SU-DHL-6 (cell line): ENCODE measurements at regions not wholly inside any gene's neighbourhood (a gene's known extent, or its start where the extent isn't known, plus 50 kb on each side); places are given as distances from the start of the nearest gene placed in this dataset.

Experiments used
- EZH2phosphoT487 ChIP-seq: fragments of 200-600 bp; sonication (generic), shearing (Covaris generic); conservative IDR thresholded peaks from 2 replicates; pipeline ENCODE4 v1.6.1; 2018; ENCODE audit warnings: mild to moderate bottlenecking, antibody characterized with exemption, low read length, moderate library complexity, mixed read lengths
- TF ChIP-seq, protein P1 (sequence below): fragments of 200-600 bp; sonication (generic); IDR thresholded peaks from one replicate; pipeline ENCODE4 v1.5.1; 2017; ENCODE audit warnings: antibody characterized with exemption, mild to moderate bottlenecking, low read length, moderate library complexity; ENCODE audit not compliant: insufficient read depth, poor library complexity, severe bottlenecking

DNA sequence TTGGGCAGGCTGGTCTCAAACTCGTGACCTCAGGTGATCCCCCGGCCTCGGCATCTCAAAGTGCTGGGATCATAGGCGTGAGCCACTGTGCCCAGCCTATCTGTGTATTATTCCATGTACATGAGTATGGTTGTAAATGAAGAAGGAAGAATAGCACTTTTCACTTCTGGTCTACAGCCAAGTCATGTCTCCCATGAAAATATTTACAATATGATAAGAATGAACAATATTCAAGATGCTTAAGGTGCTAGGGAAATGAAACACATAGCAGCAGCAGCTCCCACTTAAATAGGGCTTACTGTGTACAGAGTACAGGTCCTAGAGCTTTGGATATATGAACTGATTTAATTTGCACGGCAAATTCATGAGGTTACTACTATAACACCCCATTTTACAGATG, 70.3 kb upstream of the COL5A2 start:
- TF ChIP-seq, protein P1, sequence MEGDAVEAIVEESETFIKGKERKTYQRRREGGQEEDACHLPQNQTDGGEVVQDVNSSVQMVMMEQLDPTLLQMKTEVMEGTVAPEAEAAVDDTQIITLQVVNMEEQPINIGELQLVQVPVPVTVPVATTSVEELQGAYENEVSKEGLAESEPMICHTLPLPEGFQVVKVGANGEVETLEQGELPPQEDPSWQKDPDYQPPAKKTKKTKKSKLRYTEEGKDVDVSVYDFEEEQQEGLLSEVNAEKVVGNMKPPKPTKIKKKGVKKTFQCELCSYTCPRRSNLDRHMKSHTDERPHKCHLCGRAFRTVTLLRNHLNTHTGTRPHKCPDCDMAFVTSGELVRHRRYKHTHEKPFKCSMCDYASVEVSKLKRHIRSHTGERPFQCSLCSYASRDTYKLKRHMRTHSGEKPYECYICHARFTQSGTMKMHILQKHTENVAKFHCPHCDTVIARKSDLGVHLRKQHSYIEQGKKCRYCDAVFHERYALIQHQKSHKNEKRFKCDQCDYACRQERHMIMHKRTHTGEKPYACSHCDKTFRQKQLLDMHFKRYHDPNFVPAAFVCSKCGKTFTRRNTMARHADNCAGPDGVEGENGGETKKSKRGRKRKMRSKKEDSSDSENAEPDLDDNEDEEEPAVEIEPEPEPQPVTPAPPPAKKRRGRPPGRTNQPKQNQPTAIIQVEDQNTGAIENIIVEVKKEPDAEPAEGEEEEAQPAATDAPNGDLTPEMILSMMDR: no peak
- TF ChIP-seq EZH2phosphoT487: no peak
